ENCODE measurements at regions not wholly inside any gene's neighbourhood (a gene's known extent, or its start where the extent isn't known, plus 50 kb on each side); places are given as distances from the start of the nearest gene placed in this dataset.
"Not testable (repeated sequence)": the region's sequence is repeated elsewhere in the genome, so short reads cannot be mapped to it uniquely, and the experiment has no call there.

DNA sequence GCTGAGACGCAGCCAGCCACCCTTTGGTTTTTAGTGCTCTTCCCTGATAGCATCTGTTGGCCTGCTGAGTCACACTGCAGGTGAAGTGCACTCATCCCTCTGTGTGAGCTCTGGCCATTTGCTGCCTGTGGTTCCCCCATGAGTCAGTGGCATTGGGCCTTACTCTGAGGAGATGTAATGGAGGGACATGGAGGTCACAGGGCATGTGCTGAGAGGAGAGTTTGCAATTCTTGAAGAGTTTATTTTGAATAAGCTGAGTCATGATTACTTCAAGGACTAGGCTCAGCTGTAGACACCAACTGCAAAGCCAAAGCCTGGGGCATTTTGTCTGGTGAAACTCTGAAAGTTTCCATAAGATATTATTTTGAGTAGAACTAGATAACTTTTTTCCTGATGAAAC, 200.3 kb downstream of the BCL2L11 start:
- not testable (repeated sequence) for DNase-seq

DNA sequence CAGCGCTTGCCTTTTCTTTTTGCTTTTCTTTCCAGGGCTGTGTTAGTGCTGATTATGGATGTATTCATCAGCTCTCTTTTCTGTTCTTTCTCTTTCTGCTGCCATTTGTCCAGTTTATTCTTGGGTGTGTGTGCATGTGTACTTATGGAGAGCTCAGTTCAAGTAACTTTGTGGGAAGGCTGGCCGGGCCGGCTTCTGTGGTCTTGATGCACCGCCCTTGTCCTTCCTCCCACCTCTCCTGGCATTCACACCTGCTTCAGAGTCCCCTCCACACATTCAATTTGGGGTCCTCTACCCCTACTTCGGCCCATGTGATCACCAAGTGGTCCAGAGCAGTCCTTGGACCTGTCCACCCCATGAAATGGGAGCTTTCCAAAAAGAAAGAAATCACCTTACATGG, 202.7 kb downstream of the BCL2L11 start:
- not testable (repeated sequence) for DNase-seq

DNA sequence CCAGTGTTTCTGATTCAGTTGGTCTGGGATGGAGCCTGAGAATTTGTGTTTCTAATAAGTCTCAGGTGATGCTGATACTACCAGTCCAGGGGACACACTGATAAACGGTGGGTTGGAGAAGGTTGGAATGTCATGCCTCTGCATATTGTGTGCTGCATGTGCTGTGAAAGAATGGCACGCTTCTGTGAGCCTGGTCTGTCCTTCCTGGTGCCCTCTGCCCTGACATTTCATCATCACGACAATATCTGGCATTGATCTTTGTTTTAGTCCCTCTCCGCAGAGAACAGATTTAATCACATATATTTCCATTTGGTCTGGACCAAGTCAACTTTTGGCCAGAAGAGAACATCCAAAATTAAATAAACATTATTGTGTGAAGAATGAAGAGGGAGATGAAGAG, 207.0 kb downstream of the BCL2L11 start:
- not testable (repeated sequence) for DNase-seq

DNA sequence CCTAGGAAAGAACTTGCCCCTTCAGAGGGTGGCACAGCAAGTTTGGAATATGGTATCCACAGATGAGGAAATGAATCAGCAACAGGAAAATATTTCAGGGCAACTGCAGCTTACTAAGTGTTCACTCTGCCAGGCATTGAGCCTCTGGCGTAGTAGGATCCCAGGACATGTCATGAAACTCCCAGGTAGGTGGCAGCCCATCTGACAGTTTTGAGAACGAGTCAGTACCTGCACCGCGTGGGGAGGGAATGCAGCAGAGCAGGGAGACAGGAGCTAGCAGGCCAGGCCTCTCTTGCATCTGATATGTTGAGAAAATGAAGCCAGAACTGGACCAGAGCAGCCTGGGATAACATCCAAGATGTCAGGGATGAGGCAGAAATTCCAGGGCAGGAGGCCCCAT, 208.6 kb downstream of the BCL2L11 start:
- DNase-seq = not testable (repeated sequence)

DNA sequence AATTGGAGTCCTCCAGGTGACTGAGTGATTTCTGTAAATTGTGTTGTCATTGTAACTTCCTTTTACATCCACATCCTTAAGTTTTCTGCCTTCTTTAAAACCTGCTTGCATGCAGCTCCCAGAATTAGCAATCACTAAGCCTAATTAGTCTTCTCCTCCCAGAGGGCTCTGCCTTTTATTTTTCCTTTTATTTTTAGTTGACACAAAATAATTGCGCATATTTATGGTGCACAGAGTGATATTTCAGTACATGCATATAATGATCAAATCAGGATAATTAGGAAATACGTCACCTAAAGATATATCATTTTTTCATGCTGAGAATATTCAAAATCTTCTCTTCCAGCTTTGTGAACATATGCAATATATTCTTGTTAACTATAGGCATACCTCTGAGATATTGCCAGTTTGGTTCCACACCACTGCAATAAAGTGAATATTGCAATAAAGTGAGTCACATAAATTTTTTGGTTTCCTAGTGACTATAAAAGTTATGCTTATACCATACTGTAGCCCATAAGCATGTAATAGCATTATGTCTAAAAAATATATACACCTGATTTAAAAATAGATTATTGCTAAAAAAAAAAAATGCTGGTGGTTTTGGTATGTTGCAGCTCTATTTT, 210.5 kb downstream of the BCL2L11 start:
- not testable (repeated sequence) for DNase-seq

DNA sequence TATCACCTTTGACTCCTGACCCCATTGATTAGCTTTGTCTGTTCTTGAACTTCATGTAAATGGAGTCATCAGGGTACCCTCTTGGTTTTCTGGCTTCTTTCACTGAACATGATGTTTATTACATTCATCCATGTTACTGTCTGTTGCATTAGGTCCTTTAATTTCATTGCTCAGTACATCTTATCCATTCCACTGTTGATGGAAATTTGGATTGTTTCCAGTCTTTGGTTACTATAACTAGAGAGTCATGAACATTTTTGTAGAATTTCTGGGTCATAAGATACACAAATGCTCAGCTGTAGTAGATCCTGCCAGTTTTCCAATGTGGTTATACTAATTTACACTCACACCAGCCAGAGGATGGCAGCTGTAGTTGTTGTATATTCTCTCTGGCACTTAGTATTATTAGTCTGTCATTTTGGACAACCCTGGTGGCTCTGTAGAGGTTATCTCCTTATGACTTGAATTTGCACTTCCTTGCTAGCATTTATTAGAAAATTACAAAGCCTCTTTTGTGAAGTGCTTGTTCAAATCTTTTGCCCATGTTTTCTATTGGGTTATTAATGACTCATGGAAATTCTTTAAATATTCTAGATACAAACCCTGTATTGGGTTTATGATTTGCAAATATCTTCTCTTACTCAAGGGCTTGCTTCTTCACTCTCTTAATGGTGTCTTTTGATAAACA, 214.7 kb downstream of the BCL2L11 start:
- DNase-seq = not testable (repeated sequence)

DNA sequence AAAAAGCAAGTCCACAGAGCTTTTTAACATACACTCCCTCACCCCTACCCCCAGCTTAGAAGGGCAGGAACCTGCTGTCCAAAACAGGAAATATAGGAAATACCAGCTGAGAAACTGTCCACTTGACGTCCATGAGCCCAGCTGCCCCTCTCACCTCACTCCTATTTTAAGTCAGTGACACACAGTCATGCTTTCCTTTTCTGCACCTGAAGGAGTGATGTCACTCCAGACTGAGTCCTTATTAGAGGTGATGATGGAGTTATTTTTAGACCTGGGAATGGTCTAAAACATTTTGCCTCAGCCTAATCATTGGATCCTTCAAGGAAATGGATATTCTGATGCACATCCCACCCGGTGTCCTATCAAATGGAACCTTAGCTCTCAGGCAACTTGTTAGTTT, 217.8 kb downstream of the BCL2L11 start:
- DNase-seq = not testable (repeated sequence)

DNA sequence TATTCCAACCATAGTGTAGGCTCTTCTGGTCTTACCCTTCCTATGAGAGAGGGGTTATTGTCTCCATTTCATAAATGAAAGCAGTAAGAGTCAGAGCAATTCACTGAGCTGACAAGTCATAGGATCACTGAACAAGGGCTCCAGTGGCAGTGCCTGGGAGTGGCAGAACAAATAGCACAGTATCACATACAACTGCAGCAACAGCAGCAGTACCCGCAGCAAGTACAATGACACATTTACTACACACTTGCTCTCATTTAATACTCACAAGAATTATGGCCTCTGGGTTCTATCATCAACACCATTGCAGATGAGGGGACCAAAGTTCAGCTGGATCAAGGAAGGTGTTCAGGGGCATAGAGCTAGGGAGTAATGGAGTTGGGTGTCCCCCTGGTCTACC, 218.8 kb downstream of the BCL2L11 start:
- DNase-seq = not testable (repeated sequence)

DNA sequence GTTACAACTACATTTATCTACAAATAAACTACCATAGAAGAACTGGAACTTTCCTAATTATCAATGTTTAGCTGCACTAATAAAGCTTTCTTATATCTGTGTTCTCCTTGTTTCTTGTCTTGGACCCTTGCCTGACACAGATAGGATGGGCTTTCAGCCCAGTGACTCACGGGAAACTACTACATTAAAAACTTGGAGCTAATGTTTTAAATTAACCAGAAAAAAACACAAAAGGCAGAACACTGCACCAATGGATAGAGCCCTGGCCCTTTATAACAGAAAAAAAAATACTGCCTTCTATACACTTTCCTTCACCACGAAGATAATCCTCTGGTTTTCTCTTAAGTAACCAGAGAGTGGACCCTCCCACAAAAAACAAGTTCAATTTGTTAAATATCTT, 223.9 kb downstream of the BCL2L11 start:
- DNase-seq = not testable (repeated sequence)

DNA sequence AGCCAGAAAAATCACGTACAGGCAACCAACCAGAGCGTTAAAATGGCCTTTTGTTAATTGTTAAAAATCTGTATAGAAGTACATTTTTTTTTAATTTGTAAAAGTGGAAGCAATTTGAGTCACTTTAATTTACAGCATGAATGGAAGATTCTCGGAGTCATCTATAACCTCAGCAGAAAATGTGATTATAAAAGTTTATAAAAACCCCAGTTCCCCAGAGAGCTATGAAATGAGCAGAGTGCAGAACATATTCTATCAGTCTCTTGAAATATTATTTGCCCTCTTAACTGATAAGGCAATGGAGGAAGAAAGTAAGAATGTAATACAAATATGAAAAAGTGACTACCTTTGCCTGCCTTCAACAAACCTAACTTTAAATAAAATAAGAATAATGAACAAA, 224.7 kb downstream of the BCL2L11 start:
- not testable (repeated sequence) for DNase-seq

DNA sequence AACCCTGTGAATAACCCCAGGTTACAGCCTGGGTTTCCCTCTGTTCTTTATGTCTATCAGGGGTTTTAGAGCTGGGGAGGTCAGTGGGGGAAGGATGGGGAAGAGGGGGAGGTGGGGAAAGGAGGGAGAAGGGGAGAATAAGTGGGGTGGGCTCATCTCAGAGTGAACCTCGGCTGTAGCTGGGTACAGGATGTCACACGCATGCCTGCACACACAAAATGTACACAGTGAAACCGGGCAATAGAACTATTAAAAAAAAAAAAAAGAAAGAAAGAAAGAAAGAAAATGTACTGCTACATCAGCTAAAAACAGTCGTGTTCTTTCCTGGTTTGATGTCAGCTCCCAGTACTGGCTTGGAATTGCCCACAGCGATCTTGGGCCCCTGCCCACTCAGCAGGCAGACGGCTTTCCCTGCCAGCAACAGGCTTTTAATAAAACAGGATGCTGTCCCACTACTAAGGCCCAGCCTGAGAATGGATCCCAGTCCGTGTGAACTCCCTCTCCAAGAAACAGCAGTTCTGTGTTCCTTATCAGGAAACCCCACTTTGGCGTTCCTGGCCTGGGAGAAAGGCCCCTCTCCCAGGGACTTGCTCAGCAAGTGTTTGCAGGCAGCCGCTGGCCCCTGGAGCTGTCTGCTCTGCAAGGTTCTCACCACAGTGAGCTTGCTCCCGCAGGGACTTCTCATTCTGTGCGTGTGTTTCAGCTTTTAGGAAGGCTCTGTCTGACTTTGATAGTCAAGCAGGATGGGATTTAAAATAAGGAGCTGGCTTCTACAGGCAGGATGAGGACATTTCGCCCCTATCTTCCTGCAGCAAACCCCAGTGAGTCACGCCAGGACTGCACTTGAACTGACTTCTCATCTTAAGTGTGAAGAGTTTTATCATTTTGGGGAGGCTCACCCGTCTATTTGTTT, 225.6 kb downstream of the BCL2L11 start:
- DNase-seq = peak; percentile 26

DNA sequence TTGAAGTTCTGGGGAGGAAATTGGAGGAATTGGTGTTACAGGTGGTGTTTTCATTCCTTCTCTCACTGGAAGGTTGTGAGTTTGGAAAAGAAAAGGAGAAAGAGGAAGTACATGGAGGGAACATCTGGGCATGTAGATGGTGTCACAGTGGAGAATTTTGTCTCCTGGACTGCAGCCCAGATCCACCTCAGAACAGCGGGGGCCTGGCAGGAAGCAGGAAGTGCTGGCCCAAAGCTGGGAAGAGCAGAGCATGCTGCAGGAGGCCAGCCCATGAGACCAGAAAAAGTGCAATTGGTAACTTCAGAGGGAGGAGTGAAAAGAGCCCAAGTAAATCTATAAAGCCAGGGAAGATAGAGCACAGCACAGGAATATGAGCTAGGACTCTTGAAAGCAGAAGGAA, 227.0 kb downstream of the BCL2L11 start:
- not testable (repeated sequence) for DNase-seq

DNA sequence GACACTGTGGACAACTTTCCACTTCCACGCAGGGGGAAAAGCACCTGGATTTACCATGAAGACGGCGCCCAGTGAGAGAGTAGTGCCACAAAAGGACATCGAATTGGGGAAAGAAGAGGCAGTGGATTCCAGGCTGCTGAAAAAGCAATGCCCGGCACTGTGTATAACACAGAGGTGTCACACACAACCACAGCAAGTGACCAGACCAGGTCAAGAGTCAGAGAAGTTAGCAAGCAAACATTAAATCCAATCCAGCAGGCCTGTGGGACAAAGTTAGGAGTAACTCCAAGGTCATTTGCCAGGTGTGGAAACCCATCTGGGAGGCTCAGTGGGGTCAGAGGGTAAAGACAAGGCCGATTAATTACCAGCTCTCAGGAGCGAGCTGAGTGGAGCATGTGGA, 227.6 kb downstream of the BCL2L11 start:
- DNase-seq = not testable (repeated sequence)

DNA sequence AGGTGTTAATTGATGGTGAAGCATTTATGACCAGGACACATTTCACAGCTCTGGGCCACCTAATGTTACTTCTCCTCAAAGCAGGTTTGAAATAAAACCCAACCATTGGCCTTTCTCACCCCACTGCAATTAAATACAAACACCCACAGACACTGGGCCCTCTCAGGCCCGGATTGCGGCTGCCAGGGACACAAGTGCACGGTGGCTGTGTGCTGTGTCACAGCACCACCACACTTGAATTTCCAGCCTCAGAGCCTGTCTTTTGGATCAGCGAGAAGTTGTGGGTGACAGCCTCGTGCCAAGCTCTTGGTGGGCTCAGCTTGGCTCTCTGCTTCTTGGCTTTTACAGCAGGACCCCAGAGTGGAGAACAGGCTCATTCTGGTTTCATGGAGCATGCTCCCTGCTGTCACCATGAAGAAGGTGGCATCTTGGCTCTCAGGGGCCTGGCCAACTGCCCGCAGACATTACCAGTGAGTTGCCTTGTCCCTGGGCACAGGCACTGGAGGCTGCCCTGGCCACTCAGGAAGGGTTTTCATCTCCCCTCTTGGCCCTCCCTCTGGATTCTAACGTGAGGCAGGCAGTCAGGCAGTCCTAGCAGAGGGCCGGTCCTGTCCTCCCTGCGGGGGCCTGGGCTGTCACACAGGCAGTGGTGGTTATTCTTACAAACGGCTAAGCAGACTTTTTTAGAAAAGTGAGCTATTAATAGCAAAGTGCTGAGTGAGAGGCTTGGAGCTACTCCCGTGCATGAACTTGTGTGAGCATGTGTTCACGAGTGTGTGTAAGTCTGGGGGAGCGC, 234.5 kb downstream of the BCL2L11 start:
- peak; percentile 32 for DNase-seq

DNA sequence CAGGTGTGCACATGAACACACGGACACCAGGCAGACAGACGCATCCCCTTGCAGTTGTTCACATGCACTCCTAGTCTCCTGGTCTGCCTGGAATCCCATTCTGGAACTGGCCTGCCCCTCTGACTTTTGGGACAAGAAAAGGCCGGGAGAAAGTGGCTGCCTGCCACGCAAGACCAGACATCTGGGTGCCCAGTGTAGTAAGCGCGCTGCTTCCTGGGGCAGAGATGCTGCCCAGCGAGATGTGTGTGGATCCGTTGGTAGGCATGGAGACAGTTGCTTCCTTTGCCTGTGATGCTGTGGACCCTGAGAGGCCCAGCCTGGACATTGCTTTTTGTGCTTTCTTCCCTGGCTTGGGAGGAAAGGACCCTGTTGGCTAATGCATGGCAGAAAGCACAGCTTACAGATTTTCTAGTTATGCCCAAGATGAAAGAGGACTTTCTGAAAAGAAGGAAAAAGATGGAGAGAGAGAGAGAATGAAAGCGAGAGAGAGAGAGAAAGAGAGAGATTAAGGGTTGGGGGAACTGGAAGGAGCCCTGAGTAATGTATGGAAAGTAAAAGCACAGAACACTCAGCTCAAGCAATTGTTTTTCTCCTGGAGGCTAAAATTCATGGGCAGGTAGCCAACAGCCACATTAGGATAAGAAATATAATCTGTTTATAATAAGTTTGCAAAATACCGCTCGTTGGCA, 235.3 kb downstream of the BCL2L11 start:
- not testable (repeated sequence) for DNase-seq

DNA sequence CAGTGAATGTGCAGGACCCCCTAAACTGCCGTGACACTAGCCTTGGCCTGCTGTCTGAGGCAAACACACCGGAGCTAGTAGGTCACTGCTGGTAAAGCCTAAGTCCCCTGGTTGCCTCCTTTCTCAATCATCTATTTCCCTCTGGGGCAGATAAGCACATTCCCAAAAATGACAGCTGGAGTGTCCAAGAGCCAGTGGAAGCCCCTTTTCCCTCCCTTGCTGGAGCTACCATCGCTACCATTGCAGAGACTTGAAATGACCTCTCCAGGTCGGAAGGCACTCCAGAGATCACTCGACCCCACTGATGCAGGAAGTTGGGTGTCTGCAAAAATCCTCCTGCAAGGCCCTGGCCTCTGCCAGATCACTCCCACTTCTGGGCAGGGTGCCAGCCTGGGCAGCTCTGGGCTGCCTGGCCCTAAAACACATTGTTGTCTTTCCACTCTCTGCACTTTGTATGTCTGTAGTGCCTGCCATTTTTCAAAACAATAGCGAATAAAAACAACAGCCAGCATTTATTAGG, 235.9 kb downstream of the BCL2L11 start:
- peak; percentile 31 for DNase-seq

DNA sequence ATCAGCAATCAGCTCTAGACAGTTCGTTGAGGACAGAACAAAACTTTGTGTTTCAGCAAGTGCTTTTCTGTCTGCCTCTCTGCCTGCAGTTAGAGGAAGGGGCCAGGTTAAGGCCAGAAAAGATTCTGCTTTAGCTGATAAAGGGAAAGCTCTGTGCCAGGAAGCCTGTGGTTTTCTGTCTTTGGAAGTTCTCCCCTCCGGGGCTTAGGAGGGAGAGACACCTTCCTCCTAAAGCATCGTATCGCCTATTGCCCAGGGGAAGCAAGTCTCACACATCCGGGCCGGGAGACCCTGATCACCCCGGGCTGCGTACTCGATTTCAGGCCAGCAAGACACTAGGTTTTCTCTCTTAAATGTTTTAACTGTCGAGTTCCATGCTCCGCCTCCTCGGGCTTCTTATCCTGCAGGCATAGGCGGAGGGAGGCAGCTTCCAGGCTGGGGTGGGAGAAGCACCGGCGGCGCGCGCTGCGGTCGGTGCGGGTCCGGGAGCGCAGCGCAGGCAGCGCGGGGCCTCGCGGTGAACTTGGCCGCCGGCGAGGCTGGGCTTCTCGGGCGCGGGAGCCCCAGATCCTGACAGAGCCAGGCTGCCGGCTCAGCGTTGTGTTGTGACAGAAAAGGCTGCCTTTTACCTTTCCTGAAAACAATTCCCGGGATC, 245.4 kb downstream of the BCL2L11 start:
- peak; percentile 42 for DNase-seq

DNA sequence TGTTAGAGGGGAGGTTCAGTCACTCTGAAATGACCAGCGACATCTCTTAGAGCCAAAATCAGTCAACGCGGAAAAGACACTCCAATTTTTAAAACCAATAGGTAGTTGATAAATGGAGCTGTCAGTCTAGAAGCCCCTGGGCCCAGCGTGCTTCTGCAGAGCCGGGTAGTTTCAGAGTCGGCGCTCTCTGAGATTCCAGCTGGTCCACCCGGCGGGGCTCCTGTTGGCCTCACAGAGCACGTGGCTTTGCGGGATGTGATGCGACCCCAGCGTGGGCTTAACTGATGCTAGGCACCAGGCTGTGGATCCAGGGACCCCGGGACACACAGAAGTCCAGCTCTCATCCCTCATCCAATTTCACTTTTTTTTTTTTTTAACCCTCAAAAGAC, 245.9 kb downstream of the BCL2L11 start:
- not testable (repeated sequence) for DNase-seq

DNA sequence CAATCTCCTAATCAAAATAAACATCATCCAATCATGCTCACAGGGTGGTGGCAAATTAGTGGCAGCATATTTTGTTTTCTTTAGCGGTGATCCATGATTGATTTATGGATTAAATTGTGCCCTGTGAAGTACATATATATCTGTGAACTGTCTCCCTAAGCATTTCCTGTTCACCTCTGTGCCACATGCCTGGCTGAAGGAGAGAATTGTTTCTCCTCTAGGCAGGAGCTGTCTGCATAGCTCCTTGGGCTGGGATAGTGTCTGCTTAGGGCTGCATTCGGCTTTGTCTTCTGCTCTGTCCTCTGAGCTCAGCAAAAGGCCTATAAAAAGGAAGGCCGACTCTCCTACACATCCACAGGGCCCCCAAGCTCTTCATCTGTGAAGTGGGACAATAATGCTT, 246.4 kb downstream of the BCL2L11 start:
- not testable (repeated sequence) for DNase-seq

DNA sequence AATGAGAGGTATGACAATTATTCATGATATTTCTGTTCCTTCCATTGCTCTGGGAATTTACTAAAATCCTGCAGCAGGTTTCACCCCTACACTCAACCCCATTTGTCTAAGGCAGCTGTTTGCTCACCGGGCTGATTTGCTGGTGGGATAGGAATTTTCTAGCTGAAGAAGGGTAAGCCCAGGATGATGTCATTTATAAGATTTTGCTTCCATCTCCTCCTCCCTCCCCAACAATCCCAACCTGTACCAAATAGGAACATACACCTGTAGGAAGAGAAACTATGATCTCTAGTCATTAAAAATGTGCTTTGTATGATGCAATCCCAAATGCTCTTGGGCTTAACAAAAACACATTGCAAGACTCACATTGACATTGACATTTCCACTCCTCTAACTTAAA, 247.2 kb downstream of the BCL2L11 start:
- not testable (repeated sequence) for DNase-seq

DNA sequence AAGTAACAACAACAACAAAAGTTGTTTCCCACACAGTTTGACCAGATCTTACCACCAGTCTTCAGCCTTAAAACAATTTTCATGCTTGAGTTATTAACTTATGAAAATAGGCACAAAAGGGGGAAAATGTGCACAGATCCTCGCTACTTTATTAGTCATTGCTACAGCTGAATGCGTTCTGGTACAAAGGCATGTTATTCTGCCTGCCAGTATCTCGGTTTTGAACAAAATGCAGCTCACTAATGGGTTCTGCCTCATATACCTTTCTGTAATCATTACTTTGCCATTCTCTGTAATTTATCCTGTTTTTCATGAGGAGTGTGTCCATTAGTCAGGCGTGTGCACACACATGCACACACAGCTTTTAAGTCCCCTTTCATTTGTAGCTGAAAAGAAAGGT, 247.6 kb downstream of the BCL2L11 start:
- DNase-seq = not testable (repeated sequence)
